HepG2 (cell line): ENCODE measurements at regions not wholly inside any gene's neighbourhood (a gene's known extent, or its start where the extent isn't known, plus 50 kb on each side); places are given as distances from the start of the nearest gene placed in this dataset.

ENCODE experiments used
- ATAC-seq: fragments of 200-7000 bp; cut with Tn5 transposase; 3 replicates; pipeline ENCODE4 v1.9.1; 2020; ENCODE audit warnings: mild to moderate bottlenecking, moderate library complexity
- BruUV-seq: library from RNA; stranded (reverse); fragments of 400-500 nt; replicated peaks from 2 replicates; lab custom pipeline; 2021; lab: Mats Ljungman, UMichigan
- CTCF ChIA-PET: fragments of 300-600 bp; formaldehyde crosslinking; extraction: SDS; loops from one replicate; lab custom pipeline; 2021; ENCODE audit warnings: low total read pairs, inconsistent platforms, low intra/inter-chr PET ratio; lab: Yijun Ruan, JAX
- POLR2A ChIA-PET: fragments of 350-600 bp; sonication (Branson Sonifier 250); formaldehyde crosslinking; loops from one replicate; lab custom pipeline; 2020; ENCODE audit warnings: antibody characterized with exemption, inconsistent platforms; lab: Yijun Ruan, JAX
- DNase-seq: peaks from one replicate; pipeline ENCODE4 v3.0.0-alpha.2; 2015; ENCODE audit warnings: low spot score
- FAIRE-seq: peaks from 3 replicates; lab custom pipeline; 2011; peaks lifted over from hg19 to GRCh38; lab: Jason Lieb, UNC
- H2AFZ ChIP-seq: one replicate; pipeline ENCODE4 v1.6.1; 2011; ENCODE audit warnings: low read length, inconsistent platforms
- H3K27ac ChIP-seq: fragments of 300-600 bp; 3 replicates; pipeline ENCODE4 v1.8.0; 2011; ENCODE audit warnings: mixed run types, mild to moderate bottlenecking, mixed read lengths, low read length, inconsistent platforms; ENCODE audit not compliant: insufficient read depth; ENCODE audit errors: extremely low read length
- H3K27me3 ChIP-seq, 2 experiments: fragments of 200-600 bp in 1 of 2; 2 replicates in 1 of 2; 3 replicates in 1 of 2; pipeline versions ENCODE4 v1.6.0 to v1.8.0; 2011; ENCODE audit warnings: low read length in 2 of 2, mild to moderate bottlenecking in 2 of 2, moderate library complexity in 2 of 2, inconsistent platforms in 1 of 2; ENCODE audit not compliant: insufficient read depth in 2 of 2, control insufficient read depth in 1 of 2
- H3K36me3 ChIP-seq, 2 experiments: fragments of 200-600 bp in 1 of 2; replicated peaks in 1 of 2; 2 replicates in 1 of 2; 3 replicates in 1 of 2; pipeline versions ENCODE4 v1.5.1 to v1.8.0; 2011; ENCODE audit warnings: low read length in 2 of 2, inconsistent platforms in 1 of 2; ENCODE audit not compliant: insufficient read depth in 2 of 2, control insufficient read depth in 1 of 2
- H3K4me1 ChIP-seq: 2 replicates; pipeline ENCODE4 v1.5.1; 2012; ENCODE audit warnings: low read length, inconsistent platforms; ENCODE audit not compliant: insufficient read depth
- H3K4me2 ChIP-seq: 2 replicates; pipeline ENCODE4 v1.6.0; 2011; ENCODE audit warnings: low read depth, low read length, inconsistent platforms
- H3K4me3 ChIP-seq, 3 experiments: fragments of 200-600 bp in 1 of 3; sonication (generic), shearing (Covaris generic) in 1 of 3; replicated peaks in 1 of 3; 2 replicates each; pipeline ENCODE4 v1.5.1; 2011 to 2016; ENCODE audit warnings: low read length in 3 of 3, inconsistent platforms in 2 of 3, low read depth in 2 of 3, mild to moderate bottlenecking in 2 of 3, control low read depth in 1 of 3, mixed read lengths in 1 of 3; ENCODE audit not compliant: insufficient read depth in 1 of 3
- H3K79me2 ChIP-seq: one replicate; pipeline ENCODE4 v1.6.1; 2011; ENCODE audit warnings: low read length, inconsistent platforms; ENCODE audit not compliant: insufficient read depth
- H3K9ac ChIP-seq: 2 replicates; pipeline ENCODE4 v1.6.0; 2011; ENCODE audit warnings: mild to moderate bottlenecking, low read depth, low read length, inconsistent platforms; ENCODE audit not compliant: insufficient read depth
- H3K9me3 ChIP-seq: 2 replicates; pipeline ENCODE4 v1.5.1; 2012; ENCODE audit warnings: mild to moderate bottlenecking, low read length
- H4K20me1 ChIP-seq: 2 replicates; pipeline ENCODE4 v1.6.0; 2011; ENCODE audit warnings: inconsistent platforms, mild to moderate bottlenecking, low read length, moderate library complexity; ENCODE audit not compliant: insufficient read depth
- CBX1 ChIP-seq: IDR thresholded peaks from one replicate; pipeline ENCODE4 v1.6.1; 2016; ENCODE audit warnings: antibody characterized with exemption, low read depth
- CREB1 ChIP-seq, 2 experiments: fragments of 450-650 bp in 1 of 2; IDR thresholded peaks; 2 replicates each; pipeline ENCODE4 v1.6.1; 2016 to 2017; ENCODE audit warnings: control low read depth in 1 of 2, mild to moderate bottlenecking in 1 of 2, missing compliant biosample characterization in 1 of 2, missing genetic modification characterization in 1 of 2
- MAFF ChIP-seq: IDR thresholded peaks from 2 replicates; pipeline ENCODE4 v1.6.1; 2011; ENCODE audit warnings: low read depth, low read length, improper control_type of control experiment
- MAFK ChIP-seq, 2 experiments: IDR thresholded peaks in 1 of 2; conservative IDR thresholded peaks in 1 of 2; 2 replicates each; pipeline ENCODE4 v1.6.1; 2011; ENCODE audit warnings: improper control_type of control experiment in 2 of 2, low read length in 2 of 2
- NCOA1 ChIP-seq: sonication (generic); formaldehyde crosslinking; IDR thresholded peaks from 2 replicates; pipeline ENCODE4 v1.9.0; 2021; ENCODE audit warnings: missing genetic modification reagents
- SMARCC2 ChIP-seq: fragments of 450-650 bp; IDR thresholded peaks from 2 replicates; pipeline ENCODE4 v1.6.1; 2017; ENCODE audit warnings: antibody characterized with exemption, mild to moderate bottlenecking
- SRY ChIP-seq: sonication (generic); formaldehyde crosslinking; IDR thresholded peaks from 2 replicates; pipeline ENCODE4 v1.8.0; 2022; ENCODE audit warnings: mild to moderate bottlenecking, missing genetic modification reagents
- TAF1 ChIP-seq: sonication (generic); formaldehyde crosslinking; IDR thresholded peaks from 2 replicates; pipeline ENCODE4 v1.4.0; 2020; ENCODE audit warnings: missing genetic modification reagents
- TOPORS ChIP-seq: sonication (generic); formaldehyde crosslinking; IDR thresholded peaks from 2 replicates; pipeline ENCODE4 v1.8.0; 2023; ENCODE audit warnings: mild to moderate bottlenecking, missing genetic modification reagents
- ZKSCAN8 ChIP-seq: IDR thresholded peaks from 2 replicates; pipeline ENCODE4 v1.6.1; 2016; ENCODE audit warnings: borderline replicate concordance, missing genetic modification reagents, missing compliant biosample characterization
- ZNF34 ChIP-seq: sonication (generic); formaldehyde crosslinking; IDR thresholded peaks from 2 replicates; pipeline ENCODE4 v1.4.0; 2020; ENCODE audit warnings: mild to moderate bottlenecking, missing genetic modification reagents, borderline replicate concordance
- ZNF441 ChIP-seq: sonication (generic); formaldehyde crosslinking; IDR thresholded peaks from 2 replicates; pipeline ENCODE4 v1.7.0; 2021; ENCODE audit warnings: missing genetic modification reagents, borderline replicate concordance
- ZNF503 ChIP-seq: sonication (generic); formaldehyde crosslinking; IDR thresholded peaks from 2 replicates; pipeline ENCODE4 v1.4.0; 2020; ENCODE audit warnings: missing genetic modification reagents
- WGBS: methylation state at CpG from one replicate; pipeline ENCODE4 v1.1.6; 2017; ENCODE audit warnings: low lambda C conversion rate; 5-methylcytosine and 5-hydroxymethylcytosine counted together
- in situ Hi-C: cut with HindIII; loops from 2 replicates; pipeline ENCODE4 v1.10.0; 2017; ENCODE audit warnings: low pct_unique_long_range_greater_than_20kb; ENCODE audit not compliant: extremely low pct_ligation_motif_present
- intact Hi-C: fragments of 100-400 bp; cut with micrococcal nuclease; formaldehyde crosslinking; loops from one replicate; pipeline ENCODE4 v1.10.0; 2022; ENCODE audit not compliant: unreplicated experiment
- TF ChIP-seq, protein P1 (sequence below): IDR thresholded peaks from 2 replicates; pipeline ENCODE4 v1.6.1; 2016; ENCODE audit warnings: low read depth, borderline replicate concordance
- TF ChIP-seq, protein P2 (sequence below): sonication (generic); formaldehyde crosslinking; IDR thresholded peaks from 2 replicates; pipeline ENCODE4 v1.8.0; 2022; ENCODE audit warnings: missing genetic modification reagents, low read depth, mild to moderate bottlenecking, borderline replicate concordance

DNA sequence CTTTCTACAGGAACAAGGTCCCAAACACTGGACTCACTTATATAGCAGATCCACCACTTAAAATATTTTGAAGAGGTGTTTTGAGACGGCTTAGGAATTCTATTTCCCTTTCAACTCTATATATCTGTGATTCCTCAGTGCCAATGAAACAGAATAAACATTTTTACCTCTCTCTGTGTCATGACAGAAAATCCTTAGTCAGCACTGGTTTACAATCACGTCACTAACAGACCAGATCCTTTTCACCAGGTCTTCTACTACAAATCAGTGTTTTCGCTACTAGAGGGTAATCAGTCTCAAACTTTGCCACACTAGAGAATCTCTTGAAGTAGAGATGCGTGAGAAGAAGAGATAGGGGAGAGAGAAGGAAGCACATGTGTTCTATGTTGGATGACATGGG, 325.6 kb downstream of the SS18 start:
- no peak overlapping the region for H3K9ac ChIP-seq
- H3K27ac ChIP-seq: no peak overlapping the region
- CTCF ChIA-PET: no interaction called here
- H3K9me3 ChIP-seq: no peaks in the 10 kb centered on the region
- intact Hi-C loops: no loop called here
- DNase-seq (no peak), ATAC-seq (no peak), FAIRE-seq (no peak)
- H3K36me3 ChIP-seq: no peaks in the 10 kb centered on the region
- POLR2A ChIA-PET: no interaction called here
- 2% methylated on average over 4 of the region's 4 CpGs for WGBS
- H3K79me2 ChIP-seq: no peaks in the 10 kb centered on the region
- H3K4me2 ChIP-seq: no peak overlapping the region
- in situ Hi-C loops: no loop called here
- H3K4me3 ChIP-seq: no peak overlapping the region
- no peaks in the 10 kb centered on the region for H3K4me1 ChIP-seq
- no peaks in the 10 kb centered on the region for H4K20me1 ChIP-seq
- H2AFZ ChIP-seq: no peak overlapping the region
- H3K27me3 ChIP-seq: no peaks in the 10 kb centered on the region
- BruUV-seq: no TSS peak
- TF ChIP-seq ZNF34 (CRISPR knock-in tag) (no peak), CREB1 (IDR thresholded peaks at IDR 0.05) (peak; percentile 59), CREB1 (CRISPR knock-in tag; IDR thresholded peaks at IDR 0.05) (no peak), MAFK (conservative IDR thresholded peaks at IDR 0.05 in 1 of 2, IDR thresholded peaks at IDR 0.05 in 1 of 2; ENCODE audit: low read length in 2 of 2) (peak; percentile 57 to 69), MAFF (peak; percentile 44; the same call in 1 of the 2 replicates)

GRCh38 chr18:25759111-25759510, 331.3 kb downstream of the SS18 start:
- Histone ChIP-seq H3K4me2 (no peak overlapping the region), H4K20me1 (no peaks in the 10 kb centered on the region), H3K79me2 (no peaks in the 10 kb centered on the region), H3K27me3 (no peaks in the 10 kb centered on the region), H3K27ac (no peak overlapping the region), H3K4me1 (no peaks in the 10 kb centered on the region), H3K36me3 (no peaks in the 10 kb centered on the region), H3K4me3 (no peak overlapping the region), H2AFZ (no peak overlapping the region), H3K9ac (no peak overlapping the region), H3K9me3 (no peaks in the 10 kb centered on the region)
- ATAC-seq (no peak), FAIRE-seq (no peak), DNase-seq (no peak)
- in situ Hi-C loops: no loop called here
- 10% methylated on average over 1 of the region's 1 CpG for WGBS
- ChIA-PET CTCF (no interaction called here), POLR2A (no interaction called here)
- TF ChIP-seq ZKSCAN8 (CRISPR knock-in tag) (no peak), TOPORS (CRISPR knock-in tag) (no peak), CBX1 (no peak), ZNF503 (CRISPR knock-in tag) (no peak), SMARCC2 (no peak), SRY (CRISPR knock-in tag) (no peak), NCOA1 (CRISPR knock-in tag) (no peak), TAF1 (CRISPR knock-in tag) (no peak), ZNF441 (CRISPR knock-in tag) (no peak)
- TF ChIP-seq, protein P1, sequence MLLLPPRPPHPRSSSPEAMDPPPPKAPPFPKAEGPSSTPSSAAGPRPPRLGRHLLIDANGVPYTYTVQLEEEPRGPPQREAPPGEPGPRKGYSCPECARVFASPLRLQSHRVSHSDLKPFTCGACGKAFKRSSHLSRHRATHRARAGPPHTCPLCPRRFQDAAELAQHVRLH (CRISPR knock-in tag): no peak
- TF ChIP-seq, protein P2, sequence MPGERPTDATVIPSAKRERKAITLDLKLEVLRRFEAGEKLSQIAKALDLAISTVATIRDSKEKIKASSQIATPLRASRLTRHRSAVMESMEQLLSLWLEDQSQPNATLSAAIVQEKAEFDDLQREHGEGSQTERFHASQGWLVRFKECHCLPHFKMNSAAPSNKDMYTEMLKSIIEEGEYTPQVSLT (CRISPR knock-in tag): no peak
- intact Hi-C loops: no loop called here
- BruUV-seq: no TSS peak
